Activated CD4-positive, alpha-beta T cell treated with anti-CD3 and anti-CD28 coated beads, Interleukin-2, amount 50 U/mL, for 4 hours (primary cell): ENCODE measurements at regions not wholly inside any gene's neighbourhood (a gene's known extent, or its start where the extent isn't known, plus 50 kb on each side); places are given as distances from the start of the nearest gene placed in this dataset.
"Not testable (repeated sequence)": the region's sequence is repeated elsewhere in the genome, so short reads cannot be mapped to it uniquely, and the experiment has no call there.

Experiments used
- DNase-seq, 2 experiments: peaks; one replicate each; pipeline ENCODE4 v3.0.0-alpha.2; 2020

- DNase-seq: no peak
Observed at GRCh38 chr6:97925504-97925903, 642.5 kb upstream of the MMS22L start.

- no peak for DNase-seq
Observed at GRCh38 chr6:97939440-97940168, 656.6 kb upstream of the MMS22L start.

GRCh38 chr6:97947841-97948240 lies 664.8 kb upstream of the MMS22L start:
- no peak for DNase-seq

GRCh38 chr6:97958134-97958533 lies 675.1 kb upstream of the MMS22L start:
- no peak for DNase-seq

- DNase-seq: no peak
Observed at GRCh38 chr6:97963193-97963592, 680.2 kb upstream of the MMS22L start.

- DNase-seq: no peak
Observed at GRCh38 chr6:97969065-97969464, 686.0 kb upstream of the MMS22L start.

GRCh38 chr6:97977084-97977483 lies 694.1 kb upstream of the MMS22L start:
- no peak for DNase-seq

- no peak for DNase-seq
Observed at GRCh38 chr6:97978855-97979271, 695.8 kb upstream of the MMS22L start.

GRCh38 chr6:97979285-97979684 lies 696.3 kb upstream of the MMS22L start:
- not testable (repeated sequence) for DNase-seq

- DNase-seq: no peak
Observed at GRCh38 chr6:97989451-97989850, 706.4 kb upstream of the MMS22L start.

GRCh38 chr6:97995158-97995557 lies 712.1 kb upstream of the MMS22L start:
- no peak for DNase-seq

- DNase-seq: no peak
Observed at GRCh38 chr6:98002678-98003077, 719.7 kb upstream of the MMS22L start.

- no peak for DNase-seq
Observed at GRCh38 chr6:98014442-98015201, 731.6 kb upstream of the MMS22L start.

- no peak for DNase-seq
Observed at GRCh38 chr6:98016565-98016964, 733.5 kb upstream of the MMS22L start.

GRCh38 chr6:98020222-98020621 lies 737.2 kb upstream of the MMS22L start:
- DNase-seq: no peak

GRCh38 chr6:98024359-98024758 lies 741.3 kb upstream of the MMS22L start:
- no peak for DNase-seq

- no peak for DNase-seq
Observed at GRCh38 chr6:98027898-98028297, 744.9 kb upstream of the MMS22L start.

- no peak for DNase-seq
Observed at GRCh38 chr6:98033617-98034016, 750.6 kb upstream of the MMS22L start.

- DNase-seq: no peak
Observed at GRCh38 chr6:98036344-98036923, 753.4 kb upstream of the MMS22L start.

GRCh38 chr6:98037571-98037970 lies 754.6 kb upstream of the MMS22L start:
- DNase-seq: no peak

GRCh38 chr6:98039443-98039842 lies 756.4 kb upstream of the MMS22L start:
- DNase-seq: no peak

- DNase-seq: no peak
Observed at GRCh38 chr6:98039904-98040607, 757.0 kb upstream of the MMS22L start.

GRCh38 chr6:98041056-98041455 lies 758.0 kb upstream of the MMS22L start:
- DNase-seq: no peak
